ENCODE measurements at regions not wholly inside any gene's neighbourhood (a gene's known extent, or its start where the extent isn't known, plus 50 kb on each side); places are given as distances from the start of the nearest gene placed in this dataset.

DNA sequence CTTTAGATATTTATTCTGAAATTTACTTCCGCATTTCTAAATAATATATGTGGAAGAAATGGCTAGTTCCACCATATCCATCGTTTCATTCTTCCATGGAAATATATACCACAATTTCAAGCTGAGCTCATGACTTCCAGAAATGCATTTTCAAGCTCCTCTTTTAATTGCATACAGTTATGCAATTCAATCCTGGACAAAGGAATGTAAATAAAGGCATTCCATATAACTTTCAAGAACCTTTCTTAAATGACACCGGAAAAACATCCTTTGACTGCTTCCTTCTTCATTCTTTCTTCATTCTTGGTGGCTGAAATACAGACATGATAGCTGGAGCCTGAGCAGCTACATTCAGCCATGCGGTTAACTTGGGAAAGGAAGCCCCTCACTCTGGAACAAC lies 185.2 kb upstream of the GADL1 start:
- TF ChIP-seq CTCF (IDR thresholded peaks at IDR 0.05) (no peak), POLR2A (IDR thresholded peaks at IDR 0.05) (no peak)
